SK-N-SH treated with all-trans-retinoic acid at 6 μM for 48 hours (cell line): ENCODE measurements at regions not wholly inside any gene's neighbourhood (a gene's known extent, or its start where the extent isn't known, plus 50 kb on each side); places are given as distances from the start of the nearest gene placed in this dataset.
"Not testable (repeated sequence)": the region's sequence is repeated elsewhere in the genome, so short reads cannot be mapped to it uniquely, and the experiment has no call there.

Experiments used
- ATAC-seq: fragments of 200-7000 bp; cut with Tn5 transposase; 3 replicates; pipeline ENCODE4 v1.9.1; 2020; ENCODE audit warnings: mild to moderate bottlenecking, moderate library complexity
- ARNTL ChIP-seq: fragments of 450-650 bp; formaldehyde crosslinking; IDR thresholded peaks from 2 replicates; pipeline ENCODE4 v1.5.0; 2020; ENCODE audit warnings: low read depth, mild to moderate bottlenecking, moderate library complexity, borderline replicate concordance
- BACH2 ChIP-seq: fragments of 250-450 bp; sonication (Bioruptor Pico); IDR thresholded peaks from 2 replicates; pipeline ENCODE4 v1.9.0; 2021; ENCODE audit warnings: mild to moderate bottlenecking, borderline replicate concordance
- CREB5 ChIP-seq: fragments of 250-450 bp; sonication (Bioruptor Pico); IDR thresholded peaks from 2 replicates; pipeline ENCODE4 v1.5.1; 2020; ENCODE audit warnings: low read depth, mild to moderate bottlenecking, moderate library complexity
- CSDC2 ChIP-seq: fragments of 250-450 bp; sonication (Bioruptor Pico); IDR thresholded peaks from 2 replicates; pipeline ENCODE4 v1.5.0; 2020; ENCODE audit warnings: mild to moderate bottlenecking, moderate library complexity
- CSRNP3 ChIP-seq: fragments of 250-450 bp; sonication (Bioruptor Pico); IDR thresholded peaks from 2 replicates; pipeline ENCODE4 v1.5.1; 2021; ENCODE audit warnings: mild to moderate bottlenecking, moderate library complexity
- ESRRG ChIP-seq: fragments of 250-450 bp; sonication (Bioruptor Pico); IDR thresholded peaks from 2 replicates; pipeline ENCODE4 v1.6.1; 2021; ENCODE audit warnings: mild to moderate bottlenecking
- OSR1 ChIP-seq: fragments of 250-450 bp; sonication (Bioruptor Pico); IDR thresholded peaks from 2 replicates; pipeline ENCODE4 v1.8.0; 2022; ENCODE audit warnings: moderate library complexity, mild to moderate bottlenecking, inconsistent platforms
- PATZ1 ChIP-seq: fragments of 250-450 bp; sonication (Bioruptor Pico); IDR thresholded peaks from 2 replicates; pipeline ENCODE4 v1.8.0; 2020; ENCODE audit warnings: mild to moderate bottlenecking, moderate library complexity, borderline replicate concordance
- POU6F1 ChIP-seq: fragments of 250-450 bp; sonication (Bioruptor Pico); IDR thresholded peaks from 2 replicates; pipeline ENCODE4 v1.8.0; 2021; ENCODE audit warnings: low read depth, mild to moderate bottlenecking, moderate library complexity, borderline replicate concordance
- PPARA ChIP-seq: fragments of 250-450 bp; sonication (Bioruptor Pico); IDR thresholded peaks from 2 replicates; pipeline ENCODE4 v1.5.0; 2020; ENCODE audit warnings: mild to moderate bottlenecking, borderline replicate concordance
- RARB ChIP-seq: fragments of 250-450 bp; sonication (Bioruptor Pico); IDR thresholded peaks from 2 replicates; pipeline ENCODE4 v1.8.0; 2021; ENCODE audit warnings: mild to moderate bottlenecking, moderate library complexity
- SNAI2 ChIP-seq: fragments of 250-450 bp; sonication (Bioruptor Pico); IDR thresholded peaks from 2 replicates; pipeline ENCODE4 v1.5.0; 2020; ENCODE audit warnings: mild to moderate bottlenecking, moderate library complexity
- TCF4 ChIP-seq: fragments of 250-450 bp; sonication (Bioruptor Pico); IDR thresholded peaks from 2 replicates; pipeline ENCODE4 v1.8.0; 2021; ENCODE audit warnings: mild to moderate bottlenecking, moderate library complexity, borderline replicate concordance
- TOX ChIP-seq: fragments of 250-450 bp; sonication (Bioruptor Pico); IDR thresholded peaks from 2 replicates; pipeline ENCODE4 v1.8.0; 2021; ENCODE audit warnings: mild to moderate bottlenecking, moderate library complexity, borderline replicate concordance
- TSHZ2 ChIP-seq: fragments of 250-450 bp; sonication (Bioruptor Pico); IDR thresholded peaks from 2 replicates; pipeline ENCODE4 v1.5.0; 2020; ENCODE audit warnings: mild to moderate bottlenecking, moderate library complexity
- ZC3H10 ChIP-seq: fragments of 250-450 bp; sonication (Bioruptor Pico); IDR thresholded peaks from 2 replicates; pipeline ENCODE4 v1.5.1; 2021; ENCODE audit warnings: mild to moderate bottlenecking, moderate library complexity
- ZFP3 ChIP-seq: fragments of 250-450 bp; sonication (Bioruptor Pico); IDR thresholded peaks from 2 replicates; pipeline ENCODE4 v1.5.0; 2020; ENCODE audit warnings: mild to moderate bottlenecking, moderate library complexity
- ZFP30 ChIP-seq: fragments of 450-650 bp; formaldehyde crosslinking; IDR thresholded peaks from 2 replicates; pipeline ENCODE4 v1.5.0; 2022; ENCODE audit warnings: mild to moderate bottlenecking, moderate library complexity
- ZNF565 ChIP-seq: fragments of 450-650 bp; formaldehyde crosslinking; conservative IDR thresholded peaks from 2 replicates; pipeline ENCODE4 v1.5.0; 2020; ENCODE audit warnings: low read depth, mild to moderate bottlenecking, moderate library complexity
- ZNF8 ChIP-seq: fragments of 450-650 bp; formaldehyde crosslinking; IDR thresholded peaks from 2 replicates; pipeline ENCODE4 v1.5.0; 2020; ENCODE audit warnings: mild to moderate bottlenecking, moderate library complexity

GRCh38 chr16:63877401-63877800, 1244.5 kb downstream of the CDH11 start:
- TF ChIP-seq CREB5 (CRISPR knock-in tag) (no peak), ZFP30 (no peak), RARB (no peak), ZNF565 (no peak), PATZ1 (CRISPR knock-in tag) (no peak), CSRNP3 (CRISPR knock-in tag) (no peak), TSHZ2 (no peak), CSDC2 (CRISPR knock-in tag) (no peak), ZC3H10 (CRISPR knock-in tag) (no peak), POU6F1 (CRISPR knock-in tag) (no peak), TOX (CRISPR knock-in tag) (no peak), SNAI2 (CRISPR knock-in tag) (no peak), BACH2 (CRISPR knock-in tag) (no peak), ARNTL (CRISPR knock-in tag) (no peak), PPARA (CRISPR knock-in tag) (no peak), ZNF8 (CRISPR knock-in tag) (no peak), TCF4 (CRISPR knock-in tag) (no peak), ZFP3 (CRISPR knock-in tag) (no peak), OSR1 (CRISPR knock-in tag) (no peak), ESRRG (CRISPR knock-in tag) (no peak)
- ATAC-seq = no peak

GRCh38 chr16:63876103-63876502, 1245.8 kb downstream of the CDH11 start:
- no peak for TF ChIP-seq CSRNP3 (CRISPR knock-in tag)
- no peak for TF ChIP-seq PATZ1 (CRISPR knock-in tag)
- no peak for TF ChIP-seq ZFP3 (CRISPR knock-in tag)
- no peak for TF ChIP-seq ESRRG (CRISPR knock-in tag)
- TF ChIP-seq, all 23 proteins: peak for 0
- ATAC-seq = no peak

- ATAC-seq = not testable (repeated sequence)
These were observed 1261.2 kb downstream of the CDH11 start for GRCh38 chr16:63860700-63861099.
